ENCODE measurements at regions not wholly inside any gene's neighbourhood (a gene's known extent, or its start where the extent isn't known, plus 50 kb on each side); places are given as distances from the start of the nearest gene placed in this dataset.
"Not testable (repeated sequence)": the region's sequence is repeated elsewhere in the genome, so short reads cannot be mapped to it uniquely, and the experiment has no call there.

DNA sequence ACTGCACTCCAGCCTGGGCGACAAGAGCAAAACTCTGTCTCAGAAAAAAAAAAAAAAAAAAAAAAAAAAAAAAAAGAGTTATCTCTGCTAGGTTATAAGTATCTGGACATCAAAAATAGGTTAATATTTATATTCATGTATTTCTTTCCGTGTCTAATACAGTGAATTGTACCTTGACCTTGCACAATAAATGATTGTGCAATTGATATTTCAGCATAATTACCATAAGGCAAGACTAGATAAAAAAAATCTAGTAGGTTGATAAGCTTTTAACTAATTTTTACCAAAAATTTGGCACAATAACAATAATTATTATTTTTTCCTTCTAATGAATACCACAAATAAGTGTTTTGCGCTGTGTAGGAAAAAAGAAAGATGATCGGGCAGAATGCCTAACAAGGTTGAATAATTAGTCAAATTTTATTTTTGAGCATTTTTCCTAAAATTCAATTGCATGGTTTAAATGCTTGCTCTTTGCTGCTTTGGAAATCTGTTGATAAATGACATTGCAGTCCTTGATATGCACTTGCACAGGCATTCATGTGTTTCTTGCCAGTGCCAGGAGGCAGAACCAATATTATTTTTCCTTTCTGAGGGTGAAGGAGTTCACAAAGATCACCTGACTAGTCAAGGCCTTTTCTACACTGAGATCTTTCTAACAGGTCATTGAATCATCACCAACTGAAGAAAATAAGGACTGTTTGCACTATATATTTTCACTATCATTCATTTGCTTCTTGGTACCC lies 127.5 kb downstream of the ARRDC3 start:
- no peaks in the 10 kb centered on the region for H3K9me3 Mint-ChIP-seq
- no peak for DNase-seq
- no peaks in the 10 kb centered on the region for H3K4me1 Mint-ChIP-seq
- ChIA-PET POLR2A (no interaction called here), CTCF (interaction anchor here (1.1 to 1.4 kb wide), 2 partner anchors 20 to 129 kb away, joined by 3 to 6 read pairs; no protein-coding TSS in a partner anchor)
- peaks cover 2% of the 10 kb centered on the region for H3K27me3 Mint-ChIP-seq
- no peaks in the 10 kb centered on the region for H3K36me3 Mint-ChIP-seq (ENCODE audit: low read depth)
- no peak overlapping the region for H3K4me3 Mint-ChIP-seq
- H3K27ac Mint-ChIP-seq: no peak overlapping the region

DNA sequence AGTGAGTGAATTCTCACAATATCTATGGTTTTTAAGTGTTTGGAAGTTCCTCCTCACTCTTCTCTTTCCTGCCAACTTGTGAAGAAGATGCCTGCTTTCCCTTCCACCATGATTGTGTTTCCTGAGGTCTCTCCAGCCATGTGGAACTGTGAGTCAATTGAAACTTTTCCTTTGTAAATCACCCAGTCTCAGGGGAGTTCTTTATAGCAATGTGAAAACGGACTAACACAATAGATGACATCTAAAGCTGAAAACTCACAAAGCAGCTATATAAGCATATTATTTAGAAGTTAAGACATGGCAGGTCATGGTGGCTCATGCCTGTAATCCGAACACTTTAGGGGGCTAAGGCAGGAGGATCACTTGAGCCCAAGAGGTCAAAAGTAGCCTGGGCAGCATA lies 130.2 kb downstream of the ARRDC3 start:
- ChIA-PET POLR2A (no interaction called here), CTCF (interaction anchor here (0.7 kb wide), 1 partner anchor 181 kb away, joined by 3 read pairs; no protein-coding TSS in a partner anchor)
- Mint-ChIP-seq H3K27ac (no peak overlapping the region), H3K4me1 (no peaks in the 10 kb centered on the region), H3K36me3 (ENCODE audit: low read depth) (peaks cover 3% of the 10 kb centered on the region), H3K9me3 (no peaks in the 10 kb centered on the region), H3K27me3 (no peaks in the 10 kb centered on the region), H3K4me3 (no peak overlapping the region)
- DNase-seq: no peak

DNA sequence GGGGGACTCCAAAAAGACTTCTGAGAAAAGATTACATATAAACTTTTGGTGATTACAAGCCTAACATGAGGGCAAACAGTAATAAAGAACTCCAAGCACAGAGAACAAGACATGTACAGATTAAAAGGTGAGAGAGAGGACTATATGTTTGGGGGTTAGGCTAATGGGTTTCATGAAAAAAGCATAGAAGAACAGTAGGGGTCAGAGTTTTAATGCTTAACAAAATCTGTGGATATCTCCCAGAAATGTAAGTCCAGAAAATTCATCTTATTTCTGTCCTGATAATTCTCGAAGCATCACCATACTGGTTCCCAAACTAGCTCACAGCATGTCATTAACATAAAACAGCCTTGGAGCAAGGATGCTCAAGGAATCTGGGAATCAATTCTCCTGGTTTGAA lies 137.2 kb downstream of the ARRDC3 start:
- CTCF ChIA-PET: no interaction called here
- H3K36me3 Mint-ChIP-seq (ENCODE audit: low read depth): peaks cover 6% of the 10 kb centered on the region
- no peak for DNase-seq
- H3K4me3 Mint-ChIP-seq: no peak overlapping the region
- no peaks in the 10 kb centered on the region for H3K4me1 Mint-ChIP-seq
- H3K27ac Mint-ChIP-seq: no peak overlapping the region
- H3K27me3 Mint-ChIP-seq: peaks cover 6% of the 10 kb centered on the region
- POLR2A ChIA-PET: no interaction called here
- peaks cover 14% of the 10 kb centered on the region for H3K9me3 Mint-ChIP-seq

DNA sequence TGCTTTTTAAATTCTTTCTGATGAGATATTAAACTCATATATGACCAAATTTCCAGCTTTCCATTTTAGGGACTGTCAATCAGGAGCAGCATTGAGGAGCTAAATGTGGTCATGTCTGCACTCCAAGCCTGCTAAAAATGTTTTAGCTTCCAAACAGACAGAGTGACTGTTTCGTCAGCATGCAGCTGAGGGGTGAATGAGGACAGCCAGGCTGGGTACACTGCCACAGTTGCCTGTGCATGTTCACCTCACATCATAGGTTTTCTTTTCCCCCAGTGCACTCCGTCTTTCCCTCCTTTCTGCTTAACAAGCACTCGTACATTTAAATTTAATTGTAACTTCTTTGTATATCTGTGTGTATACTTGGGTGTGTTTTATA lies 138.1 kb downstream of the ARRDC3 start:
- Mint-ChIP-seq H3K4me1 (no peaks in the 10 kb centered on the region), H3K27me3 (peaks cover 6% of the 10 kb centered on the region), H3K27ac (no peak overlapping the region), H3K9me3 (peaks cover 14% of the 10 kb centered on the region), H3K4me3 (no peak overlapping the region), H3K36me3 (ENCODE audit: low read depth) (peaks cover 5% of the 10 kb centered on the region)
- ChIA-PET POLR2A (no interaction called here), CTCF (interaction anchor here (1.5 kb wide), 1 partner anchor 140 kb away, joined by 5 read pairs; no protein-coding TSS in a partner anchor)
- no peak for DNase-seq

DNA sequence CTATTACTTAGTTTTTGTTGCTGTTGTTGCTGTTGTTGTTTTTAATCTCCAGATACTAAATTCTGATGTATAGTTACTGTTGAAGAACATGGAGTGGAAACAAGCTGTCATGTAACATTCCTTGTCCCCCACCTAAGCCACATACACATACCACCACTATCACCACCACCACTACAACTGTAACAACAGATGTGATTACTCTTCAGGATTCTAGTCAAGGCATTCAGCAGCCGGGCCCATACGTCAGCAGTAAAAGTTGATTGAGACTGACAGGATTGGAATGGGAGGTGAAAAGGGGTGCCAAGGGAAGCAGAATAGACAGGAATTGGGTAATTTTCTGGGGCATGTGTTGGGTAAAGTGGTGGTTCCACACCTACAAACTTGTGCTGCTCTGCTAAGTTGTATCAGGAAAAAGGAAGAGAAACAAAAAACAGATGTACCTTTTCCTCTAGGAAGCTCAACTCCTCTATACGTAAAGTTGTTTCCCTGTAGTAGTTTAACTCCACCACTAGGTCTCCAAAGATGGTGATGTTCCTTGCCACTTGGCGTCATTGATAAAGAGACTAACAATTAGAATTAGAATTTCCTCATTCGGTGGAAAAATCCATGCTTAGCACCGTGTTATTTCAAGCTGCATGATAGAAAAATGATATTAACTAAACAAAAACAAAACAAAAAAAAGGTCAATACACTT lies 138.6 kb downstream of the ARRDC3 start:
- Mint-ChIP-seq H3K27ac (no peak overlapping the region), H3K9me3 (peaks cover 14% of the 10 kb centered on the region), H3K36me3 (ENCODE audit: low read depth) (peaks cover 3% of the 10 kb centered on the region), H3K4me1 (no peaks in the 10 kb centered on the region), H3K27me3 (peaks cover 6% of the 10 kb centered on the region), H3K4me3 (no peak overlapping the region)
- POLR2A ChIA-PET: no interaction called here
- no peak for DNase-seq
- CTCF ChIA-PET: interaction anchor here (1.5 kb wide), 1 partner anchor 140 kb away, joined by 5 read pairs; no protein-coding TSS in a partner anchor

DNA sequence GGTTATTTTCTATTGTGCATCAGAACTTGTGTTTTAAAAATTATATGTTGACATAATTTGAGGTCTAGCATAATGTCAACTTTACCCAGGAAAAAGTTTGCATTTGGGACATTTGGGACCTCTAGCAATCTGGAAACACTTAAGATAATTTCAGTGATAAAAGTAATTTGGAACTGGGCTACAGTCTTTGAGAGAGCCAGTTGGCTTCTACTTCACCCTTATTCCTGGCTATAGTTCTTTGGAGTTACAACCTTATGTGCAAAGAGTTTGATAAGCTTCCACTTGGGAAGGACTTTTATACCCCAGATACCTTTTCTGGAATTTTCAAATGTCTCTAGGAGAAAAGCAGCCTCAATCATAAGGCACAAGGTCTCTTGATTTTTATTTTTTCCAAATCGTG lies 139.3 kb downstream of the ARRDC3 start:
- ChIA-PET POLR2A (no interaction called here), CTCF (no interaction called here)
- H3K27me3 Mint-ChIP-seq: peaks cover 6% of the 10 kb centered on the region
- no peak overlapping the region for H3K27ac Mint-ChIP-seq
- no peak overlapping the region for H3K4me3 Mint-ChIP-seq
- no peak for DNase-seq
- peaks cover 3% of the 10 kb centered on the region for H3K36me3 Mint-ChIP-seq (ENCODE audit: low read depth)
- peaks cover 14% of the 10 kb centered on the region for H3K9me3 Mint-ChIP-seq
- no peaks in the 10 kb centered on the region for H3K4me1 Mint-ChIP-seq

DNA sequence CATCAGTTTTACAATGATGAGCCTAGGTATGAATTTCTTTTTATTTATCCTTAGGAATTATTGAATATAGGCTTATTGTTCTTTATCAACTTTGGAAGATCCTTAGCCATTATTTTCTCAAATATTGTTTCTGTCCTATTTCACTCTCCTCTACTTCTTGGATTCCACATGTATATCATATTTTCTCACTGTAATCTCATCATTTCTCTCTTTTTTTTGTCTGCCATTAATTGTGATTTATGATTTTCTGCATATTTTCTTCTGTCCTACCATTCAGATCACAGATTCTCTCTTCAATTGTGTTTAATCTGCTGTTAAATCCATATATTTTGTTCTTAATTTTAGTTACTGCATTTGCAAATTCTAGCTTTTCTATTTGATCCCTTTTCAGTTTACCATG lies 139.8 kb downstream of the ARRDC3 start:
- POLR2A ChIA-PET: no interaction called here
- no peak for DNase-seq
- Mint-ChIP-seq H3K27me3 (peaks cover 6% of the 10 kb centered on the region), H3K27ac (no peak overlapping the region), H3K4me1 (no peaks in the 10 kb centered on the region), H3K4me3 (no peak overlapping the region), H3K36me3 (ENCODE audit: low read depth) (peaks cover 3% of the 10 kb centered on the region), H3K9me3 (peaks cover 14% of the 10 kb centered on the region)
- CTCF ChIA-PET: interaction anchor here (0.5 kb wide), 1 partner anchor 29 kb away, joined by 3 read pairs; no protein-coding TSS in a partner anchor

DNA sequence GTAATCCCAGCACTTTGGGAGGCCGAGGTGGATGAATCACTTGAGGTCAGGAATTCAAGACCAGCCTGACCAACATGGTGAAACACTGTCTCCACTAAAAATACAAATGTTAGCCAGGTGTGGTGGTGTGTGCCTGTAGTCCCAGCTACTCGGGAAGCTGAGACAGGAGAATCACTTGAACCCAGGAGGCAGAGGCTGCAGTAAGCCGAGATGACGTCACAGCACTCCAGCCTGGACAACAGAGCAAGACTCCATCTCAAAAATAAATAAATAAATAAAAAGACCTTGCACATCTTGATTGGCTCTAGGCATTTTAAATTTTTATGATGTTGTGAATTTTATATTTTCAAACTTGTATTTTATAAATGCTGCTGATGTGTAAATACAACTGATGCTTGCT lies 141.7 kb downstream of the ARRDC3 start:
- peaks cover 14% of the 10 kb centered on the region for H3K9me3 Mint-ChIP-seq
- H3K36me3 Mint-ChIP-seq (ENCODE audit: low read depth); H3K4me1 Mint-ChIP-seq; H3K4me3 Mint-ChIP-seq; POLR2A ChIA-PET; DNase-seq; H3K27me3 Mint-ChIP-seq; CTCF ChIA-PET; H3K27ac Mint-ChIP-seq: not testable (repeated sequence)

DNA sequence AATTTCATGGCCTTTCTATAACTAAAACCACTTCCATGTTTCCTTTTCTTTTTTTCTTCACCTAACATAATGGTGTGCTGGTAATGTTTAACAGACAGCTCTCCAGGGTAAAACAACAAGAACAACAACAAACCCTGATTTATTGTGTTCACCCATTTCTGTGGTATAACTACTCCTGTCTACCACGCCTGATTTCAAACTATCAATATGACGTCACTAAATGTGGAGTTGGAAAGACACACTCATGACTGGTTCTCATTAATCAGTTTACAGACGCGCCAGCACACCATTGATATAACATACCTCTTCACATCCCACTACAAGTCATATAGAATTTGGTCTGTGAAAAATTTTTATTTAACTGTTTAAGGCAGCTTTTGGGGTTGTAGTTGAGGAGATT lies 142.9 kb downstream of the ARRDC3 start:
- no peak for DNase-seq
- no peak overlapping the region for H3K27ac Mint-ChIP-seq
- peaks cover 3% of the 10 kb centered on the region for H3K36me3 Mint-ChIP-seq (ENCODE audit: low read depth)
- CTCF ChIA-PET: interaction anchor here (1.3 kb wide), 1 partner anchor 28 kb away, joined by 3 read pairs; no protein-coding TSS in a partner anchor
- peaks cover 3% of the 10 kb centered on the region for H3K27me3 Mint-ChIP-seq
- no peaks in the 10 kb centered on the region for H3K4me1 Mint-ChIP-seq
- H3K4me3 Mint-ChIP-seq: no peak overlapping the region
- peaks cover 14% of the 10 kb centered on the region for H3K9me3 Mint-ChIP-seq
- POLR2A ChIA-PET: no interaction called here

DNA sequence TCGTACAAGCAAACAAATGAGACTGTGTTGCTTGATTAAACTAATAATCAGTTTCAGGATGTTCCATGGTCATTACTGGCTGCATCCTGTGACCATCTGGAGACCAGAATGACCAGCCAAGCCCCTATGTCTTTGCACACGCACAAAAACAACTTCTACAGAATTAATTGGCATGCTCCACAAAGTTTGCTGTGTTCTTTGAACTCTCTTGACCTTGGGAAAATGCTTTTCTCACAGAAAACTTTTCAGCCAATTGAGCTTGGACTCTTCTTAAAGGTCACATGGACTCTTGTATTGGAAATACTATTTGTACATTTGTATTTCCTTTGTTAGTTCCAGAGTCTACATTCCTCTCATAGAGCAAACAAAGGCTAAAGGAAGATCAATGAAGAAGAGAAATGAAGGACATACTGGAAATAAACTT lies 147.8 kb downstream of the ARRDC3 start:
- no peak for DNase-seq
- peaks cover 5% of the 10 kb centered on the region for H3K9me3 Mint-ChIP-seq
- H3K36me3 Mint-ChIP-seq (ENCODE audit: low read depth): peaks cover 2% of the 10 kb centered on the region
- H3K4me1 Mint-ChIP-seq: no peaks in the 10 kb centered on the region
- H3K27ac Mint-ChIP-seq: peak overlapping the region; percentile 25
- ChIA-PET POLR2A (no interaction called here), CTCF (interaction anchor here (0.6 to 1.6 kb wide), 2 partner anchors 11 to 150 kb away, joined by 3 to 4 read pairs; no protein-coding TSS in a partner anchor)
- no peak overlapping the region for H3K4me3 Mint-ChIP-seq
- peaks cover 3% of the 10 kb centered on the region for H3K27me3 Mint-ChIP-seq

DNA sequence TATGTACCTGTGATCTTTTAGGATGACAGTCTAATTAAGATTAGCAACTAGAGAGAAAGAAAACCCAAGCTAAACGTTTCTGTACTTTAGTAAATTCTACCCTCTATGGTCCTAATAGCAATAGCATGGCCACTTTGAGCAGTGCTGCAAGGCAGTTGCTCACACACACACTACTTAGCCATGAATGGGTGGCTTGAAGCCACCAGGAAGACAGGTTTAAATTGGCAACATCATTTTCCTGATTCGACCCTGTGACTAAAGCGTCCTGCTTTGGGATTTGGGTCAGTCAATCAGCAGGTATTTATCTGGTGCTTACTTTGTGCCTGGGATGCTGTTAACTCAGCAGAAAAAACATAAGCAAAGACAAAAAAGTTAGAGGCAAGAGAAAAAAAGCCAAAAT lies 150.6 kb downstream of the ARRDC3 start:
- Mint-ChIP-seq H3K9me3 (peaks cover 20% of the 10 kb centered on the region), H3K4me3 (no peak overlapping the region), H3K27ac (no peak overlapping the region), H3K36me3 (ENCODE audit: low read depth) (peaks cover 4% of the 10 kb centered on the region), H3K4me1 (no peaks in the 10 kb centered on the region), H3K27me3 (peaks cover 3% of the 10 kb centered on the region)
- DNase-seq: no peak
- ChIA-PET POLR2A (no interaction called here), CTCF (interaction anchor here (0.6 to 0.7 kb wide), 2 partner anchors 15 to 157 kb away, joined by 3 to 4 read pairs; no protein-coding TSS in a partner anchor)

DNA sequence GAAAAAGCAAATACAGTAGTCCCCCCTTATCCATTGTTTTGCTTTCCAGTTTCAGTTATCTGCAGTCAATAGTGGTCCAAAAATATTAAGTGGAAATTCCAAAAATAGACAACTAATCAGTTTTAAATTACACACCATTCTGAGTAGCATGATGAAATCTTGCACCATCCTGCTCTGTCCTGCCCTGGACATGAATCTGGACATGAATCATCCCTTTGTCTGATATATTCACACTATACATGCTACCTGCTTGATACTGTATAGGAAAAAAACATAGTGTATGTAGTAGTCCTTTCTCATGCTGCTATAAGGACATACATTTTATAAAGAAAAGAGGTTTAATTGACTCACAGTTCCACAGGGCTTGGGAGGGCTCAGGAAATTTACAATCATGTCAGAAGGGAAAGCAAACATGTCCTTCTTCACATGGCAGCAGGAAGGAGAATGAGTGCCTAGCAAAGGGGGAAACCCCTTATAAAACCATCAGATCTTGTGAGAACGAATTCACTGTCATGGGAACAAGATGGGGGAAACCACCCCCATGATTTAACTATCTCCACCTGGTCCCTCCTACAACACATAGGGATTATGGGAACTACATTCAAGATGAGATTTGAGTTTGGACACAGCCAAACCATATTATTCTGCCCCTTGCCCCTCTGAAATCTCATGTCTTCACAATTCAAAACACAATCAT lies 153.9 kb downstream of the ARRDC3 start:
- CTCF ChIA-PET: interaction anchor here (3.7 kb wide), 1 partner anchor 155 kb away, joined by 33 read pairs; the partner anchor contains the start of gene ARRDC3
- Mint-ChIP-seq H3K4me1 (no peaks in the 10 kb centered on the region), H3K4me3 (no peak overlapping the region), H3K36me3 (ENCODE audit: low read depth) (peaks cover 4% of the 10 kb centered on the region), H3K27me3 (peaks cover under 1% of the 10 kb centered on the region), H3K27ac (no peak overlapping the region), H3K9me3 (peaks cover 20% of the 10 kb centered on the region)
- POLR2A ChIA-PET: no interaction called here
- DNase-seq: no peak

DNA sequence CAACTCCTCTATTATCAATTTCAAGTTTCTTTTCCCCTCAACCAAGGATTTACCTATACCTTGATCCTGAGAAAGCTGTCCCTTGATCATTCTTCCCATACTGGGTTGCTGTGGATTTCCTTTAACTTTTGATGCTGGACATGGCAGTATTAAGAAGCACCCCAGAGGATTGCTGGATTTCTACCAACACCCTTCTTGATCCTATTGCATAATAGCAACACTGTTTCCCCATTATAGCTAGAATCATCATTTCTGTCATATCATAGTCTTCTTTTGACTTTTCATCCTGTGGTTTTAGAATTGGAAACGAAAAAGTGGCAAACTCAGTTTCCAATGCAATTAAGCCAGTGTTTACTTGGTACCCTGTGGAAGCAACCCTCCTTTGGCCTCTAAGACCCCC lies 154.9 kb downstream of the ARRDC3 start:
- POLR2A ChIA-PET: interaction anchor here (1.8 kb wide), 1 partner anchor 155 kb away, joined by 3 read pairs; the partner anchor contains the start of gene ARRDC3

More for the DNA sequence above, 154.9 kb downstream of the ARRDC3 start:
- H3K4me3 Mint-ChIP-seq: no peak overlapping the region
- H3K27ac Mint-ChIP-seq: no peak overlapping the region
- peaks cover 4% of the 10 kb centered on the region for H3K36me3 Mint-ChIP-seq (ENCODE audit: low read depth)
- no peaks in the 10 kb centered on the region for H3K4me1 Mint-ChIP-seq
- CTCF ChIA-PET: interaction anchor here (3.7 kb wide), 1 partner anchor 156 kb away, joined by 33 read pairs; the partner anchor contains the start of gene ARRDC3
- DNase-seq: no peak
- peaks cover 20% of the 10 kb centered on the region for H3K9me3 Mint-ChIP-seq
- no peaks in the 10 kb centered on the region for H3K27me3 Mint-ChIP-seq

All from activated CD4-positive, alpha-beta T cell treated with anti-CD3 and anti-CD28 coated beads, Interleukin-2, amount 10 ng/mL, durations not matched to agents 7 days and 5 days (primary cell).